ENCODE measurements at regions not wholly inside any gene's neighbourhood (a gene's known extent, or its start where the extent isn't known, plus 50 kb on each side); places are given as distances from the start of the nearest gene placed in this dataset.

GRCh38 chrX:138865093-138865649 lies 153.7 kb upstream of the FGF13 start:
- H3K18ac ChIP-seq (ENCODE audit: extremely low read depth, low read length), result no peak overlapping the region
- no peaks in the 10 kb centered on the region for H4K20me1 ChIP-seq (replicated peaks in 1 of 2; ENCODE audit: control insufficient read depth in 1 of 2, insufficient read depth in 2 of 2, low read length in 2 of 2)
- DNase-seq (ENCODE audit: low read depth in 1 of 2, low spot score in 2 of 2) (no peak), FAIRE-seq (no peak)
- H3K9me3 ChIP-seq (ENCODE audit: insufficient read depth in 2 of 2, low read depth in 1 of 2, low read length in 1 of 2), result no peaks in the 10 kb centered on the region
- H3K36me3 ChIP-seq (ENCODE audit: control insufficient read depth in 2 of 4, insufficient read depth in 4 of 4, low read length in 3 of 4), result no peaks in the 10 kb centered on the region
- H3K27ac ChIP-seq (ENCODE audit: low read depth, low read length), result no peak overlapping the region
- H2BK120ac ChIP-seq (replicated peaks; ENCODE audit: low read depth, low read length), result no peak overlapping the region
- ChIA-PET POLR2A (ENCODE audit: partially characterized antibody) (no interaction called here), CTCF (ENCODE audit: partially characterized antibody) (no interaction called here)
- H3K27me3 ChIP-seq (replicated peaks in 1 of 4; ENCODE audit: control insufficient read depth in 3 of 4, extremely low read depth in 1 of 4, insufficient read depth in 3 of 4, low read length in 3 of 4), result no peaks in the 10 kb centered on the region
- H3K4me1 ChIP-seq (replicated peaks in 1 of 4; ENCODE audit: control insufficient read depth in 3 of 4, insufficient read depth in 4 of 4, low read length in 3 of 4), result no peaks in the 10 kb centered on the region
- H3K56ac ChIP-seq (replicated peaks; ENCODE audit: insufficient read length, low read depth, low read length), result no peak overlapping the region
- H2BK20ac ChIP-seq (ENCODE audit: low read length), result no peak overlapping the region
- WGBS, 2 experiments (ENCODE audit: extremely low coverage in 1 of 2, insufficient coverage in 1 of 2, insufficient read length in 1 of 2, insufficient replicate concordance in 2 of 2, low coverage in 1 of 2, low lambda C conversion rate in 2 of 2, missing lambda C conversion rate in 1 of 2), result 92% methylated on average over 3 of the region's 6 CpGs; no CpG with 5 or more reads in 1 of the 2 experiments
- no peak overlapping the region for H2BK12ac ChIP-seq (ENCODE audit: low read depth, low read length)
- H2AFZ ChIP-seq (ENCODE audit: low read length), result no peak overlapping the region
- H3K14ac ChIP-seq (ENCODE audit: insufficient read length), result no peak overlapping the region
- no peak overlapping the region for H2BK15ac ChIP-seq (ENCODE audit: low read length)
- H3K4me2 ChIP-seq (ENCODE audit: insufficient read depth in 1 of 2, low read depth in 2 of 2, low read length in 2 of 2), result no peak overlapping the region
- H3K79me2 ChIP-seq (ENCODE audit: control insufficient read depth in 1 of 2, insufficient read depth in 2 of 2, low read length in 2 of 2), result no peaks in the 10 kb centered on the region
- no peak overlapping the region for H4K8ac ChIP-seq (ENCODE audit: extremely low read depth, insufficient read depth, low read length)
- H3K79me1 ChIP-seq (ENCODE audit: low read depth, low read length), result no peaks in the 10 kb centered on the region
- no peak overlapping the region for H2BK5ac ChIP-seq (ENCODE audit: low read depth, low read length)
- no peak for TF ChIP-seq POLR2A (IDR thresholded peaks at IDR 0.05; ENCODE audit: control extremely low read depth in 1 of 2, low read depth in 2 of 2, low read length in 2 of 2)
- TF ChIP-seq RNF2 (IDR thresholded peaks at IDR 0.05; ENCODE audit: borderline replicate concordance, low read depth, low read length, missing control alignments, poor library complexity, severe bottlenecking), result no peak
- TF ChIP-seq NRF1 (IDR thresholded peaks at IDR 0.05; ENCODE audit: low read depth, low read length), result no peak
- no peak overlapping the region for H3K4ac ChIP-seq (replicated peaks; ENCODE audit: insufficient read length, low read depth, low read length)
- no peak overlapping the region for H3K4me3 ChIP-seq (ENCODE audit: extremely low read depth in 1 of 4, insufficient read depth in 2 of 4, low read depth in 3 of 4, low read length in 4 of 4)
- no peak overlapping the region for H2AK5ac ChIP-seq (ENCODE audit: low read depth, low read length)
- H3K23me2 ChIP-seq (ENCODE audit: low read depth, low read length), result no peaks in the 10 kb centered on the region
- H4K91ac ChIP-seq (replicated peaks; ENCODE audit: insufficient read length, low read length), result no peak overlapping the region
- no peak overlapping the region for H3K23ac ChIP-seq (ENCODE audit: insufficient read length)
- no peak overlapping the region for H4K5ac ChIP-seq (ENCODE audit: insufficient read length, low read depth, low read length)
- H3K9ac ChIP-seq (replicated peaks in 1 of 4; ENCODE audit: extremely low read depth in 1 of 4, low read depth in 3 of 4, low read length in 3 of 4), result no peak overlapping the region
